ENCODE measurements at regions not wholly inside any gene's neighbourhood (a gene's known extent, or its start where the extent isn't known, plus 50 kb on each side); places are given as distances from the start of the nearest gene placed in this dataset.

DNA sequence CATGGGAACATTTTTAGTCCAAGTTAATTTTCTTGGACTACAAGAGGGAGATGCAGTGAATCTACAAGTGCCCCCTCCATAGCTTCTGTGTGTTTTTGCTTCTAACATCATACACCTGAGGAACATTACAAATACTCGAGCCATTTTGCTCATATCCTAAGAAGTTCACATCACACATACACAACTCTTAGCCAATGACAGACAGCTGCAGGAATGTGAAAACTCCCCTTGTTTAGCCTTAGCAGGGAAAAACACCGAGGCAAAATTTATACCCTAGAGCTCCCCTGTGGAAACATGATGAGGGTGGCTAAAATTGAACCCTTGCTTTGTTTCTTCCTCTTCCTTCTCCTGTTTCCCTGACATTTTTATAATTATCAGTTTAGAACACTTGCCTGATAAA is 928.3 kb upstream of the NRXN1 start:
- no peak for TF ChIP-seq POLR2A (IDR thresholded peaks at IDR 0.05; ENCODE audit: low read depth, low read length)
- TF ChIP-seq SPI1 (IDR thresholded peaks at IDR 0.05; ENCODE audit: low read depth, low read length): no peak
- no peak for TF ChIP-seq POLR2AphosphoS5 (IDR thresholded peaks at IDR 0.05; ENCODE audit: low read depth, low read length)
- TF ChIP-seq POU2F2 (IDR thresholded peaks at IDR 0.05; ENCODE audit: low read depth, low read length): no peak

Data from GM12891 (cell line).